Activated naive CD8-positive, alpha-beta T cell treated with anti-CD3 and anti-CD28 coated beads, Interleukin-2, amount 50 U/mL, for 24 hours (primary cell): ENCODE measurements at regions not wholly inside any gene's neighbourhood (a gene's known extent, or its start where the extent isn't known, plus 50 kb on each side); places are given as distances from the start of the nearest gene placed in this dataset.

Experiments
- ATAC-seq: fragments of 150-1000 bp; cut with Tn5 transposase; one replicate; pipeline ENCODE4 v1.10.0; 2021
- DNase-seq: peaks from one replicate; pipeline ENCODE4 v3.0.0; 2021
- H3K27ac Mint-ChIP-seq: one replicate; pipeline ENCODE4 v1.8.0; 2021; ENCODE audit warnings: mild to moderate bottlenecking, mixed read lengths
- H3K27me3 Mint-ChIP-seq: one replicate; pipeline ENCODE4 v1.8.0; 2021; ENCODE audit warnings: mixed read lengths
- H3K36me3 Mint-ChIP-seq: one replicate; pipeline ENCODE4 v1.8.0; 2021; ENCODE audit warnings: low read depth, mixed read lengths
- H3K4me1 Mint-ChIP-seq: one replicate; pipeline ENCODE4 v1.8.0; 2021; ENCODE audit warnings: mixed read lengths
- H3K4me3 Mint-ChIP-seq: one replicate; pipeline ENCODE4 v1.8.0; 2021; ENCODE audit warnings: mild to moderate bottlenecking, moderate library complexity, mixed read lengths
- H3K9me3 Mint-ChIP-seq: one replicate; pipeline ENCODE4 v1.8.0; 2021; ENCODE audit warnings: mixed read lengths

DNA sequence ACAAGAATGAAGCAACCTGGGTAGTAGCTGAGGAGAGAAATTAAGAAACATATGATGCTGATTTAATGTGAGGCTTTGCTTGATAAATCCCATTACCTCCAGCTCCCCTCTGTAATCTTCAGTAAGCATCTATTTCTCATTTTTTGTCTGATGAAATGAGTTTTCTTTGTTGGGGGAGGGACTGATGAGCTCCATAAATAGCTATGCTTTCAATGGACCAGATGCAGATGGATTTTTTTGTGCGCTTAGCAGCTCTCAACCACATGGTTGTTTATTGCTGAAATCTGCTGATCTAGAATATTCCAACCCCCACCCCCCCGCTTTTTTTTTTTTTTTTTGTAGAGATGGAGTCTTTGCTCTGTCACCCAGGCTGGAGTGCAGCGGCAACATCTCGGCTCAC, 1082.0 kb downstream of the RAPGEF2 start:
- Mint-ChIP-seq H3K4me3 (no peak overlapping the region), H3K36me3 (no peaks in the 10 kb centered on the region), H3K4me1 (no peaks in the 10 kb centered on the region), H3K27me3 (no peaks in the 10 kb centered on the region), H3K27ac (no peak overlapping the region), H3K9me3 (peaks cover 12% of the 10 kb centered on the region)
- ATAC-seq, result no peak
- no peak for DNase-seq

GRCh38 chr4:160193787-160194186, 1090.9 kb downstream of the RAPGEF2 start:
- no peak for DNase-seq
- H3K36me3 Mint-ChIP-seq, result no peaks in the 10 kb centered on the region
- ATAC-seq, result no peak
- H3K27me3 Mint-ChIP-seq, result no peaks in the 10 kb centered on the region
- peaks cover 6% of the 10 kb centered on the region for H3K9me3 Mint-ChIP-seq
- H3K4me3 Mint-ChIP-seq, result no peak overlapping the region
- H3K27ac Mint-ChIP-seq, result no peak overlapping the region
- H3K4me1 Mint-ChIP-seq, result no peaks in the 10 kb centered on the region

- no peak for ATAC-seq
- Mint-ChIP-seq H3K36me3 (no peaks in the 10 kb centered on the region), H3K4me1 (no peaks in the 10 kb centered on the region), H3K27me3 (no peaks in the 10 kb centered on the region), H3K4me3 (no peak overlapping the region), H3K9me3 (peaks cover 11% of the 10 kb centered on the region), H3K27ac (no peak overlapping the region)
- no peak for DNase-seq
Observed at GRCh38 chr4:160194716-160195115, 1091.8 kb downstream of the RAPGEF2 start.

DNA sequence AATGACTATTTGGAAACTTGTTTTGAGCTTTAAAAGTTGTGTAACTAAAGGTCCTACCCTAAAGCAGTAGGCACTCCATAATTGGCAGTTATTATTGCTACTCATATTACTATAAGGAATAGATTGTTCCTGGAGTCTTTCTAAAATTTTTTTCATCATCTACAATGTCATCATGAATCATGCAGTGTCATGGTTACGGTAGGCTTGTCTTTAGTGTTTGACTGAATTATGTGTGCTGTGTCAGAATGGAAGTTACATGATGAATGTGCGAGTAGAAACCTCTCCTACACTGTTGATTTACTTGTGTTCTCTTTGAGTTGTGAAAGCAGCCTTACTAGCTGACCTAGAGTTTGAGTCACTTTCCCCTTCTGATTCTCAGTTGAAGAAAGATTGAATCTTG, 1099.9 kb downstream of the RAPGEF2 start:
- ATAC-seq, result no peak
- DNase-seq, result no peak
- Mint-ChIP-seq H3K4me1 (no peaks in the 10 kb centered on the region), H3K36me3 (no peaks in the 10 kb centered on the region), H3K9me3 (peaks cover 19% of the 10 kb centered on the region), H3K27ac (no peak overlapping the region), H3K4me3 (no peak overlapping the region), H3K27me3 (no peaks in the 10 kb centered on the region)

GRCh38 chr4:160212078-160212477, 1109.2 kb downstream of the RAPGEF2 start:
- Mint-ChIP-seq H3K4me3 (no peak overlapping the region), H3K27me3 (no peaks in the 10 kb centered on the region), H3K9me3 (peaks cover 10% of the 10 kb centered on the region), H3K4me1 (no peaks in the 10 kb centered on the region), H3K36me3 (no peaks in the 10 kb centered on the region), H3K27ac (no peak overlapping the region)
- ATAC-seq (no peak), DNase-seq (no peak)

GRCh38 chr4:160213366-160213765, 1110.5 kb downstream of the RAPGEF2 start:
- Mint-ChIP-seq H3K27me3 (no peaks in the 10 kb centered on the region), H3K4me3 (no peak overlapping the region), H3K36me3 (no peaks in the 10 kb centered on the region), H3K4me1 (no peaks in the 10 kb centered on the region), H3K9me3 (peaks cover 17% of the 10 kb centered on the region), H3K27ac (no peak overlapping the region)
- no peak for ATAC-seq
- DNase-seq, result no peak

DNA sequence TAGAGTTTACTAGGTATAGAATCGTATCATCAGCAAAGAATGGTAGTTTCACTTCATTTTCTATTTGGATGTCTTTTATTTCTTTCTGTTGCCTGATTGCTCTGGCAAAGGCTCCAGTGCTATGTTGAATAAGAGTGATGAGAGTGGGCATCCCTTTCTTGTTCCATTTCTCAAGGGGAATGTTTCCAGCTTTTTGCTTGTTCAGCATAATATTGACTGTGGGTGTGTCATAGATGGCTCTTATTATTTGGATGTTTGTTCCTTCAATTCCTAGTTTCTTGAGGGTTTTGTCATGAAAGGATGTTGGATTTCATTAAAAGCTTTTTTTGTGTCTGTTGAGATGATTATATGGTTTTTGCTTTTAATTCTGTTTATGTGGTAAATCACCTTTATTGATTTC, 1114.5 kb downstream of the RAPGEF2 start:
- ATAC-seq (no peak), DNase-seq (no peak)
- Mint-ChIP-seq H3K4me3 (no peak overlapping the region), H3K9me3 (peaks cover 25% of the 10 kb centered on the region), H3K27ac (no peak overlapping the region), H3K4me1 (no peaks in the 10 kb centered on the region), H3K36me3 (no peaks in the 10 kb centered on the region), H3K27me3 (no peaks in the 10 kb centered on the region)

GRCh38 chr4:160224049-160224448, 1121.2 kb downstream of the RAPGEF2 start:
- H3K4me3 Mint-ChIP-seq, result no peak overlapping the region
- no peak overlapping the region for H3K27ac Mint-ChIP-seq
- DNase-seq (no peak), ATAC-seq (no peak)
- no peaks in the 10 kb centered on the region for H3K36me3 Mint-ChIP-seq
- H3K27me3 Mint-ChIP-seq, result no peaks in the 10 kb centered on the region
- peaks cover 15% of the 10 kb centered on the region for H3K9me3 Mint-ChIP-seq
- no peaks in the 10 kb centered on the region for H3K4me1 Mint-ChIP-seq

DNA sequence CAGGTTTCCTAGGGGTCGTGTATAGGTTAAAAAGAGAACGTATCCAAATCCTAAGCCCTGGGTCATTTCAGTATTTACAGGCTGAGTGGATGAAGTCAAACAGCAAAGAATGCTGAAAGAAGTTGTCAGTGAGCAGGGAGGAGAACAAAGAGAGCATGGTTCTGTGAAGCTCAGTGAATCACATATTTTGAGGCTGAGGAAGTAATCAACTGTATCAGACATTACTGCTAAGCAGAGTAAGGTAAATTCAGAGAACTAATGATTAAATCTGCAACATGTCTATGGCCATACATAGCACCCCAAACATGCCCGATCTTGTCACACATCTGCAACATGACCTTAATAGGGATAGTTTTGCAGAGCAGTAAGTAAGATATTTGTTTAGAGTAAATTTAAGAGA, 1130.3 kb downstream of the RAPGEF2 start:
- Mint-ChIP-seq H3K9me3 (peaks cover 23% of the 10 kb centered on the region), H3K4me3 (no peak overlapping the region), H3K27me3 (no peaks in the 10 kb centered on the region), H3K36me3 (no peaks in the 10 kb centered on the region), H3K4me1 (no peaks in the 10 kb centered on the region), H3K27ac (no peak overlapping the region)
- ATAC-seq (no peak), DNase-seq (no peak)

DNA sequence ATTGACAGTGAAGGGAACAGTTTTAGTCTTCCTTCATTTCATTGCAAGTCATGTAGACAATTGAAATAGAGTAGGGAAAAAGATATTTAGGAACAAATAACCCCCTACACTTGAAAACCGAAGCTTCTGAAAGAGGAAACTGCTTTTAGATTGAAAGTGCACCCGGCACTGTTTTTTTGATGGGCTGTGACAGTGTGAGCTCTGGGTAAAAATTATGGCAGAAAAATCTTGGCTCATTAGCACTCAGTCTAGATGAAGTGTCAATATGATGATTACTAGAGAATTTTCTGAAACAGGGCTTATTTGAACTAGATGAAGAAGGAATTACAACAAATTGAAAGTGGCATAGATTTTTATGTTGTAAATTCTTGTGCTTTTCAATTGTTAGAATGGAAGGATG, 1132.4 kb downstream of the RAPGEF2 start:
- Mint-ChIP-seq H3K4me1 (no peaks in the 10 kb centered on the region), H3K27ac (no peak overlapping the region), H3K36me3 (no peaks in the 10 kb centered on the region), H3K9me3 (peaks cover 24% of the 10 kb centered on the region), H3K27me3 (no peaks in the 10 kb centered on the region), H3K4me3 (no peak overlapping the region)
- ATAC-seq (no peak), DNase-seq (no peak)

DNA sequence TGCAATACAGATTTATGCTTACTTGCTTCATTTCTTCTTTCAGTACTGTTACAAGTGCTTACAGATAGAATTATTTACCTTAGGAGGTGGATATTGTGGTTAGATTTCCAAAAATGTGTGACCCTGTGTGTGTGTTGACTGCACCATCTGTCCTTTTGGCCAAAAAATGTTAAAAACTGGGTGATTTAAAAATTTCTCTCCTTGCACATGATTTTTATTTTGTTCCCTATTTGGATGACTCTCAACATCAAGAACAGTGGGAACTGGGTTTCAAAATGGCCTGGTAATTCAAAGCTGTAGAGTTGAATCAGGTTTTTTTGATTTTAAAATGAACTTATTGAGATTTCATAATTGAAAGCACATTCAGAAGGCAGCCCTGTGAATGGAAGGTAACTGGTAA, 1132.9 kb downstream of the RAPGEF2 start:
- DNase-seq, result no peak
- Mint-ChIP-seq H3K36me3 (no peaks in the 10 kb centered on the region), H3K9me3 (peaks cover 23% of the 10 kb centered on the region), H3K4me1 (no peaks in the 10 kb centered on the region), H3K27ac (no peak overlapping the region), H3K27me3 (no peaks in the 10 kb centered on the region), H3K4me3 (no peak overlapping the region)
- ATAC-seq, result no peak

- no peaks in the 10 kb centered on the region for H3K27me3 Mint-ChIP-seq
- no peak overlapping the region for H3K4me3 Mint-ChIP-seq
- no peaks in the 10 kb centered on the region for H3K4me1 Mint-ChIP-seq
Observed at GRCh38 chr4:160238790-160239189, 1135.9 kb downstream of the RAPGEF2 start.

GRCh38 chr4:160247091-160247656, 1144.3 kb downstream of the RAPGEF2 start:
- Mint-ChIP-seq H3K36me3 (no peaks in the 10 kb centered on the region), H3K4me1 (no peaks in the 10 kb centered on the region)
- no peak for ATAC-seq

More at GRCh38 chr4:160238790-160239189, 1135.9 kb downstream of the RAPGEF2 start:
- Mint-ChIP-seq H3K36me3 (no peaks in the 10 kb centered on the region), H3K27ac (no peak overlapping the region), H3K9me3 (peaks cover 21% of the 10 kb centered on the region)
- no peak for DNase-seq
- no peak for ATAC-seq

DNA sequence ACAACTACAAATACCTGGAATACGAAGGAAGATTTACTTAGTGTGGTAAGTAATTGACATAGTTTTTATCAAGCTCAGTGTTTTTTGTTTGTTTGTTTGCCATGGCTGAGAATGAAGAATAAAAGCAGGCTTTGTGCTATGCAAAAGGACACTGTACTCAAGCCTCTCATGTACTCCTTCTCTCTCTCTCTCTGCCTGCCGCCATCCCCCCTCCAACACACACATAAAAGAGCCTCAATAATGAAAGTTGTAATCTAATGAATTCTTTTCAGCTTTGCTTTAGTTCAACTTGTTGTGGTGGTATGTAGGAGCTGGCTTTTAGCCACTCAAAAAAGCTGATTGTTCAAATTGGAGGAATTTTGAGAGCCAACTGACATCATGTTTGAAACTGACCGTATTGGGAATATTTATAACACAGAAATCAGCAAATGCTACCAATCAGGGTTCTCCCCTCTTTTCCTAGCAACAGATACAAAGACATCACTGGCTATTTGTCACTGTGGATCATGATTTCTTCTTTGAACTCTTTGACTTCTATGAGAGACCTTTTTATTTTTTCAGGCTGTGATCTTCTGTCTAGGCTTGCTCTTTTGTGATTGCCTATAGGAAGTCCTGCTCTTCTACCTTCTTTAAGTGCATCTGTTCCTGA, 1148.8 kb downstream of the RAPGEF2 start:
- no peak for DNase-seq
- no peak for ATAC-seq
- no peaks in the 10 kb centered on the region for H3K36me3 Mint-ChIP-seq
- H3K27me3 Mint-ChIP-seq, result no peaks in the 10 kb centered on the region
- H3K4me3 Mint-ChIP-seq, result no peak overlapping the region
- no peaks in the 10 kb centered on the region for H3K4me1 Mint-ChIP-seq
- H3K9me3 Mint-ChIP-seq, result peaks cover 9% of the 10 kb centered on the region
- H3K27ac Mint-ChIP-seq, result no peak overlapping the region

More at GRCh38 chr4:160247091-160247656, 1144.3 kb downstream of the RAPGEF2 start:
- no peak for DNase-seq
- peaks cover 4% of the 10 kb centered on the region for H3K9me3 Mint-ChIP-seq
- H3K27ac Mint-ChIP-seq, result no peak overlapping the region
- H3K27me3 Mint-ChIP-seq, result no peaks in the 10 kb centered on the region
- no peak overlapping the region for H3K4me3 Mint-ChIP-seq

GRCh38 chr4:160257318-160257717, 1154.4 kb downstream of the RAPGEF2 start:
- Mint-ChIP-seq H3K9me3 (peaks cover 5% of the 10 kb centered on the region), H3K4me3 (no peak overlapping the region), H3K27me3 (no peaks in the 10 kb centered on the region), H3K27ac (no peak overlapping the region), H3K4me1 (no peaks in the 10 kb centered on the region), H3K36me3 (no peaks in the 10 kb centered on the region)
- ATAC-seq (no peak), DNase-seq (no peak)

GRCh38 chr4:160265014-160265413, 1162.1 kb downstream of the RAPGEF2 start:
- H3K4me3 Mint-ChIP-seq, result no peak overlapping the region
- H3K27ac Mint-ChIP-seq, result no peak overlapping the region
- DNase-seq (no peak), ATAC-seq (no peak)
- H3K36me3 Mint-ChIP-seq, result no peaks in the 10 kb centered on the region
- H3K27me3 Mint-ChIP-seq, result no peaks in the 10 kb centered on the region
- H3K4me1 Mint-ChIP-seq, result no peaks in the 10 kb centered on the region
- H3K9me3 Mint-ChIP-seq, result peaks cover 4% of the 10 kb centered on the region
